ENCODE measurements at regions not wholly inside any gene's neighbourhood (a gene's known extent, or its start where the extent isn't known, plus 50 kb on each side); places are given as distances from the start of the nearest gene placed in this dataset.

DNA sequence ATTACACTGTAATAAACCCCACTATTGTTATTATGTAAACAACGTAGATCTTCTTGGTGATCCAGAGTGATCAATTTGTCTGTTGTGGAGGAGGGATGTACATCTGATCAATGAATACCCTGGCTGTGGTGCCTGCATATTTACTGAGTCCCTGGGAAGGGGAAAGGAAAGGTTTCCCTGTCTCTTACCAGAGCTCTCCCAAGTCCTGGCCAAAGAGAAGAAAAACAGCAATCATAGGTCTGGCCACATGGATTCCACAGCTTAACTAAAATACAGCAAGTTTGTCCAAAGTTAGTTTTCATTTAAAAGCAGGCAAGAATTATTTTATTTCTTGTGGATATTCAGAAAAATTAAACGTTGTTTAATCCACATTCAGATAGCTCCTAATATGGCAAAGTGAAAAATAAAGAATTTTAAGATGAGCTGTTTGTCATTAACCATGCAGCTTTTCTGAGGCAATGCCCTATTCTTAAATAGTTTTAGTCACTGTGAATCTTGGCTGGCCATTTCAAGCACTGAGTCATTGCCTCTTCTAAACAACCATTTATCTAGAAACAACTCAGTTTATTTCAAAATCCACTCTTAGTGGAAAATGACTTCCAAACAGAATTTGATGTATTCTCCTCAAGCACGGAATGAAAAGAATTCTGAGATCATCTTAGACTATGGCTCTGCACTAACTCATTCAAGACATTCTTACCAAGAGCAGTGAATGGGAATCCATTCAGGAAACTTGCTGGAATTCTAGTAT lies 1004.4 kb upstream of the CDH2 start:
- DNase-seq (ENCODE audit: low read depth, low spot score) = no peak

DNA sequence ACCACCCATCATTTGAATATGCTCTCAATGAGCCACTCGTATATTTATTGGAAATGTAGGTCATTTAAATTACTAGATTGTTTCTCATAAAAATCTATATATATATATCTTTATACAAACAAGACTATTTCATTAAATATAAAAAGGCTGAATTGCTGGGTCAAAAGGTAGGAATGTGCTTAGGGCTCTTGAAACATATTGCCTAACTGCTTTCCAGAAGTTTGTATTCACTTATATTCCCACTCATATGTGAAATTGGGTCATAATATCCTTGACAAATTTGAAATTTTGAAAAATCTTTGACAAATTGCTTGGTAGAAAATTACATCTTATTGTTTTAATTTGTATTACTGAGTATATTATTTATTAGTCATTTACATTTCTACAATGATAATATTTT lies 999.8 kb upstream of the CDH2 start:
- POLR2A ChIA-PET = no interaction called here

More for the DNA sequence above, 1004.4 kb upstream of the CDH2 start:
- H3K27me3 ChIP-seq (ENCODE audit: control insufficient read depth, insufficient read depth, low read length) = no peaks in the 10 kb centered on the region
- H3K9me3 ChIP-seq (ENCODE audit: control insufficient read depth, insufficient read depth, low read depth, low read length) = no peaks in the 10 kb centered on the region
- no peaks in the 10 kb centered on the region for H3K4me1 ChIP-seq (ENCODE audit: control insufficient read depth, insufficient read depth, low read length)
- no peaks in the 10 kb centered on the region for H3K36me3 ChIP-seq (ENCODE audit: control insufficient read depth, insufficient read depth, low read length)
- CTCF ChIA-PET = interaction anchor here (0.6 kb wide), 1 partner anchor 185 kb away, joined by 3 read pairs; no protein-coding TSS in a partner anchor
- intact Hi-C loops (cut with micrococcal nuclease; ENCODE audit: unreplicated experiment) = no loop called here
- BruUV-seq (replicated peaks) = no TSS peak
- H3K4me3 ChIP-seq (ENCODE audit: low read depth in 2 of 2, low read length in 2 of 2) = no peak overlapping the region
- in situ Hi-C loops (cut with HindIII; ENCODE audit: low pct_unique_long_range_greater_than_20kb, low sequenced_read_pairs) = no loop called here
- POLR2A ChIA-PET = no interaction called here
- no peak overlapping the region for H3K27ac ChIP-seq (ENCODE audit: low read length)
- ATAC-seq = no peak
- TF ChIP-seq SIN3A (IDR thresholded peaks at IDR 0.05; ENCODE audit: borderline replicate concordance, insufficient read depth, low read depth, low read length) = no peak
- TF ChIP-seq, protein P1, sequence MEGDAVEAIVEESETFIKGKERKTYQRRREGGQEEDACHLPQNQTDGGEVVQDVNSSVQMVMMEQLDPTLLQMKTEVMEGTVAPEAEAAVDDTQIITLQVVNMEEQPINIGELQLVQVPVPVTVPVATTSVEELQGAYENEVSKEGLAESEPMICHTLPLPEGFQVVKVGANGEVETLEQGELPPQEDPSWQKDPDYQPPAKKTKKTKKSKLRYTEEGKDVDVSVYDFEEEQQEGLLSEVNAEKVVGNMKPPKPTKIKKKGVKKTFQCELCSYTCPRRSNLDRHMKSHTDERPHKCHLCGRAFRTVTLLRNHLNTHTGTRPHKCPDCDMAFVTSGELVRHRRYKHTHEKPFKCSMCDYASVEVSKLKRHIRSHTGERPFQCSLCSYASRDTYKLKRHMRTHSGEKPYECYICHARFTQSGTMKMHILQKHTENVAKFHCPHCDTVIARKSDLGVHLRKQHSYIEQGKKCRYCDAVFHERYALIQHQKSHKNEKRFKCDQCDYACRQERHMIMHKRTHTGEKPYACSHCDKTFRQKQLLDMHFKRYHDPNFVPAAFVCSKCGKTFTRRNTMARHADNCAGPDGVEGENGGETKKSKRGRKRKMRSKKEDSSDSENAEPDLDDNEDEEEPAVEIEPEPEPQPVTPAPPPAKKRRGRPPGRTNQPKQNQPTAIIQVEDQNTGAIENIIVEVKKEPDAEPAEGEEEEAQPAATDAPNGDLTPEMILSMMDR (IDR thresholded peaks at IDR 0.05) = no peak
- TF ChIP-seq POLR2AphosphoS5 (IDR thresholded peaks at IDR 0.05; ENCODE audit: low read depth, low read length) = no peak
- no peak for TF ChIP-seq TCF7L2 (IDR thresholded peaks at IDR 0.05; ENCODE audit: low read depth, low read length)
- TF ChIP-seq, protein P2, sequence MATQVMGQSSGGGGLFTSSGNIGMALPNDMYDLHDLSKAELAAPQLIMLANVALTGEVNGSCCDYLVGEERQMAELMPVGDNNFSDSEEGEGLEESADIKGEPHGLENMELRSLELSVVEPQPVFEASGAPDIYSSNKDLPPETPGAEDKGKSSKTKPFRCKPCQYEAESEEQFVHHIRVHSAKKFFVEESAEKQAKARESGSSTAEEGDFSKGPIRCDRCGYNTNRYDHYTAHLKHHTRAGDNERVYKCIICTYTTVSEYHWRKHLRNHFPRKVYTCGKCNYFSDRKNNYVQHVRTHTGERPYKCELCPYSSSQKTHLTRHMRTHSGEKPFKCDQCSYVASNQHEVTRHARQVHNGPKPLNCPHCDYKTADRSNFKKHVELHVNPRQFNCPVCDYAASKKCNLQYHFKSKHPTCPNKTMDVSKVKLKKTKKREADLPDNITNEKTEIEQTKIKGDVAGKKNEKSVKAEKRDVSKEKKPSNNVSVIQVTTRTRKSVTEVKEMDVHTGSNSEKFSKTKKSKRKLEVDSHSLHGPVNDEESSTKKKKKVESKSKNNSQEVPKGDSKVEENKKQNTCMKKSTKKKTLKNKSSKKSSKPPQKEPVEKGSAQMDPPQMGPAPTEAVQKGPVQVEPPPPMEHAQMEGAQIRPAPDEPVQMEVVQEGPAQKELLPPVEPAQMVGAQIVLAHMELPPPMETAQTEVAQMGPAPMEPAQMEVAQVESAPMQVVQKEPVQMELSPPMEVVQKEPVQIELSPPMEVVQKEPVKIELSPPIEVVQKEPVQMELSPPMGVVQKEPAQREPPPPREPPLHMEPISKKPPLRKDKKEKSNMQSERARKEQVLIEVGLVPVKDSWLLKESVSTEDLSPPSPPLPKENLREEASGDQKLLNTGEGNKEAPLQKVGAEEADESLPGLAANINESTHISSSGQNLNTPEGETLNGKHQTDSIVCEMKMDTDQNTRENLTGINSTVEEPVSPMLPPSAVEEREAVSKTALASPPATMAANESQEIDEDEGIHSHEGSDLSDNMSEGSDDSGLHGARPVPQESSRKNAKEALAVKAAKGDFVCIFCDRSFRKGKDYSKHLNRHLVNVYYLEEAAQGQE (IDR thresholded peaks at IDR 0.05; ENCODE audit: insufficient read depth in 1 of 2, low read depth in 2 of 2, low read length in 1 of 2) = no peak

More for the DNA sequence above, 999.8 kb upstream of the CDH2 start:
- BruUV-seq (replicated peaks) = no TSS peak
- H3K27me3 ChIP-seq (ENCODE audit: control insufficient read depth, insufficient read depth, low read length) = no peaks in the 10 kb centered on the region
- TF ChIP-seq, protein P1 (IDR thresholded peaks at IDR 0.05) = no peak
- no peak for TF ChIP-seq POLR2AphosphoS5 (IDR thresholded peaks at IDR 0.05; ENCODE audit: low read depth, low read length)
- TF ChIP-seq TCF7L2 (IDR thresholded peaks at IDR 0.05; ENCODE audit: low read depth, low read length) = no peak
- TF ChIP-seq SIN3A (IDR thresholded peaks at IDR 0.05; ENCODE audit: borderline replicate concordance, insufficient read depth, low read depth, low read length) = no peak
- TF ChIP-seq, protein P2 (IDR thresholded peaks at IDR 0.05; ENCODE audit: insufficient read depth in 1 of 2, low read depth in 2 of 2, low read length in 1 of 2) = no peak
- CTCF ChIA-PET = no interaction called here
- no peak overlapping the region for H3K27ac ChIP-seq (ENCODE audit: low read length)
- in situ Hi-C loops (cut with HindIII; ENCODE audit: low pct_unique_long_range_greater_than_20kb, low sequenced_read_pairs) = no loop called here
- H3K36me3 ChIP-seq (ENCODE audit: control insufficient read depth, insufficient read depth, low read length) = no peaks in the 10 kb centered on the region
- DNase-seq (ENCODE audit: low read depth, low spot score) = no peak
- intact Hi-C loops (cut with micrococcal nuclease; ENCODE audit: unreplicated experiment) = no loop called here
- H3K4me3 ChIP-seq (ENCODE audit: low read depth in 2 of 2, low read length in 2 of 2) = no peak overlapping the region
- no peaks in the 10 kb centered on the region for H3K9me3 ChIP-seq (ENCODE audit: control insufficient read depth, insufficient read depth, low read depth, low read length)
- no peak for ATAC-seq
- no peaks in the 10 kb centered on the region for H3K4me1 ChIP-seq (ENCODE audit: control insufficient read depth, insufficient read depth, low read length)

All from Panc1 (cell line).